ENCODE measurements at regions not wholly inside any gene's neighbourhood (a gene's known extent, or its start where the extent isn't known, plus 50 kb on each side); places are given as distances from the start of the nearest gene placed in this dataset.

- no peak for DNase-seq
These were observed 384.9 kb upstream of the DCC start for GRCh38 chr18:51955136-51955535.

DNA sequence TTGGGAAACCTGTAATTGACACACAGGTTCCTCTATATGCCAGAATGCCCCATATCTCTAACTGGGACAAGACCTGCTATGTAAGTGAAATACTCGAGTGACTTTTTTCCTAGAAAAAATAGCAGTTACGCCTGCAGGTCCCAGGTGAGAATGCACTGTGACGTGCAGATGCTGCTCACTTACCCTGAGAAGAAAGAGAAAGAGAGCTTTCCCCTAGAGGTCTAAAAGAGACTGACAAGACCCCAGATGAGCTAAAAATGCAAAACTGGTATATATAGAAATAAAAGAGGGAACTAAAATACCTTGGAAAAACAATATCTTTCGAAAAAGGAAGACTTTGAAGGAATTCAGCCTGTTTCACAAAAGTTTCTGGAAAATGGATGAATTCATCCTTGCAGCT lies 383.0 kb upstream of the DCC start:
- DNase-seq: no peak

DNA sequence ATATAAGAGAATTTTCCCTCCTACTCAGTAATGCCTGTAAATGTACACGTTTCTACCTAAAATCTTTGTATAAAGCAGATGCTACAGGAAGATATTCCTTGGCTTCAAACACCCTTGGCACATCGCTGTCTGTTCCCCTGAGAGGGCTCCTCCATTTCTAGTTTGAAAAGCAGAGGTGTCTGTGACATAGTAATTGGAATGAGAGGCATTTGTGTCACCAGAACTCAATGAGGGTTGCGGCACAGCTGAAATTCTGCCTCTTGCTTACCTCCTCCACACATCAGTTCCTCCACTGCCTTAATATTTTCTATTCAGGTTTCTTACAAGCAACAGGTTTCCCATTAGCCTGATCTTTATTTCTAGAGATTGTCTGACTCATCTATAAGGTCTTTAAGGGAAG lies 359.9 kb upstream of the DCC start:
- no peak for DNase-seq

GRCh38 chr18:51988277-51988676 lies 351.7 kb upstream of the DCC start:
- DNase-seq: no peak

DNA sequence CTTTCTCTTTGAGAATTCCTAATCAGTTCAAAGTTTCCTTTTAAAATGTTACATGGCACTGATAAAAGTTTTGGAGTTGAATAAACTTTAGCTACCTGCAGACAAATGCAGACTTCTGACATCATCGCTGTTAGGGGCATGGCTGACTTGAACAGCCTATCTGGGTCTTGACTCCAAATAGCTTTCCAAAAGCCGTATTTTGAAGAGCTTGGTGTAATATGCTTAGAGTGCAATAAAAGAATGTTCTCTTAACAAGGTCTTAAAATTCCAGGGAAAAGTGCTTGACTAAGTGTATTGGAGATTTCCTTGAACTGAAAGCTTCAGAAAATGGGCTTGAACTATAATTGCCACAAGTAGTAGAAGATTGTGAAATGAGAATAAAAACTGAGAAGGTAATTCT lies 342.9 kb upstream of the DCC start:
- DNase-seq: no peak

- DNase-seq: no peak
These were observed 341.9 kb upstream of the DCC start for GRCh38 chr18:51998066-51998465.

DNA sequence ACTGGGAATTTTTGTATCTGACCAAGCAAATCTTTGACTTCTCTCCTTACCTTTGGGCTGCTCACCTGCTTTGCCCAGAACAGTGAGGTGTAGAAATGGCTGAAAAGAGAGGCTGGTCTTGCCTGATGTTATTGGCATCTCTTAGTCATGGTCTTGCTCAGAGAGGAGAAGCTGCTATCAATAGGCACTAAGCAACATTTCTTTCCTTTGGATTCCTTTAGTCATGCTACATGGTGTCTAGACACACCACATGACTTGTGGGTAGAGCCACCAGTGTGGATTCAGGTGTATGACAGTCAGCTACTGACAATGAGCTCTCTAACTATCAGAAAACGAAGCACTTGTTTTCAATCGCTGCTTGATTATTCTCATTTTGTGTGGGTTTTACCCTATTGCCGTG lies 341.3 kb upstream of the DCC start:
- no peak for DNase-seq

DNA sequence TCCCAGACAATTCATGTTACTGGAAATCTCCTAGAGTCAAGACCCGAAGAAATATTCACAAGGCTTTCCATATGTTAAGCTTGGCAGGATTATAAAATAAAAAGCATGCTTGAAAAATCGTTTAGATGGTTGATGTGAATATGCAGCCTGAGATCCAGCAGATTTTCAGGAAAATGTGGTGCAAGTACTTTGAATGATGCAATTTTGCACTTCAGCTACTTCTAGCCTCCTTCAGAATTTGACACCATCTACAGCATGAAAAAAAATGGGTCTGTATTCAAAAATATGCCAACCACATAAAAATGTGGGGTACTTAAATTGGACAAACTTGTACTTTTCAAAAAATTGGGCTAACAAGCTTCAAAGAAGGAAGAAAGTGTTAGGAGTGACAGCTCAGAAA lies 340.6 kb upstream of the DCC start:
- DNase-seq: no peak

GRCh38 chr18:52000435-52000834 lies 339.6 kb upstream of the DCC start:
- no peak for DNase-seq

- no peak for DNase-seq
These were observed 338.9 kb upstream of the DCC start for GRCh38 chr18:52001106-52001505.

DNA sequence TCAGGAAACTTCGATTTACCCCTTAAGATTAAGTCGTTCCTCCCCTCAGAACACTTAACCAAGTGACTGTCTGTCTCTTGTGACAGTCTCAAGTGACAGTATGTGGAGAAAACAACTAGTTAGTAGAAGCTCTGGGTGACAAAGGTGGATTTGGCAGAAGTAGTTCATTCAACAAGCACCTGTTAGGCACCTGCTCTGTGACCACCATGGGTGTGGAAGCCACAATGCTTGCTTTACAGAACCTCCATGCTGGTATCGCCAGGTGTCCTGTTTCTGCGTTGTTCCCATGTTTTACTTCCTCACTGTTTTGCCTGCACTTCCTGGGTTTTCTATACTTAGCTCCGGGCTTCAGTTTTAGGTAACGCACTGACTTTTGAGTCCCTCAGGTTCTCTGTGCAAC lies 337.4 kb upstream of the DCC start:
- DNase-seq: no peak

DNA sequence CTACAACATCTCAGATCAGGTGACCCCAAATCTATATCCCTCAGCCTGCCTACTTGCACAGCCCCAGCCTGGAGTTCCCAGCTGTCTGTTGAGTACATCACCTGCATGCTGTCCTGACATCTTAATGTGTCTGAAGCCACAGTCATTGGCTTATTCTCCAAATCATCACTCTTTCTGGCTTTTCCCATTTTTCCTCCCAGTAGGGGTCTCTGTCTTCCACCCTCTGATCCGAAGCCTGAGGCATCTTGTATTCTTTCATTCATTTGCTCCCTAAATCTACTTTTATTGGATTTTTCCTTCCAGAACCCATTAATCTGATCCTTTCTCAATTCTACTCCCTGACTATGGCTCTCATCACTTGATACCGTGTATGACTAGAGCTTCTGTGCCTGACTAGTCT lies 332.9 kb upstream of the DCC start:
- no peak for DNase-seq

DNA sequence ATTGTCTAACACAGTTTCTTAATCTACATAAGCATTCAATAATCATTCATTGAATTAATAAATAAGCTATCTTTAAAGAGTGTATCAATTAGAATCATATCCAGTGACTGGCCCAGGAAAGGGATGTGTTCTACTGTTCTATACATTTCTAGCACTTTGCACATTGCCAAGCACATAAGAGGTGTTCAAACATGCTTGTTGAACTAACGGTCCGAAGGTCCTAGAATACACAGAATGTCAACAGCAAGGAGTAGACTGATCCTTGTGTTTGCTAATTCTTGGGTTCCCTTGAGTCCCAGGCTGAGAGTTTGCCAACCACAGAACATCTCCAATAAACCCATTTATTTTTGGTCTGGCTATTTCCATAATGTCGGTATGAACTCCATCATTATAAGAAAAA lies 331.7 kb upstream of the DCC start:
- no peak for DNase-seq

GRCh38 chr18:52008736-52009135 lies 331.3 kb upstream of the DCC start:
- no peak for DNase-seq

GRCh38 chr18:52009958-52010357 lies 330.0 kb upstream of the DCC start:
- no peak for DNase-seq

DNA sequence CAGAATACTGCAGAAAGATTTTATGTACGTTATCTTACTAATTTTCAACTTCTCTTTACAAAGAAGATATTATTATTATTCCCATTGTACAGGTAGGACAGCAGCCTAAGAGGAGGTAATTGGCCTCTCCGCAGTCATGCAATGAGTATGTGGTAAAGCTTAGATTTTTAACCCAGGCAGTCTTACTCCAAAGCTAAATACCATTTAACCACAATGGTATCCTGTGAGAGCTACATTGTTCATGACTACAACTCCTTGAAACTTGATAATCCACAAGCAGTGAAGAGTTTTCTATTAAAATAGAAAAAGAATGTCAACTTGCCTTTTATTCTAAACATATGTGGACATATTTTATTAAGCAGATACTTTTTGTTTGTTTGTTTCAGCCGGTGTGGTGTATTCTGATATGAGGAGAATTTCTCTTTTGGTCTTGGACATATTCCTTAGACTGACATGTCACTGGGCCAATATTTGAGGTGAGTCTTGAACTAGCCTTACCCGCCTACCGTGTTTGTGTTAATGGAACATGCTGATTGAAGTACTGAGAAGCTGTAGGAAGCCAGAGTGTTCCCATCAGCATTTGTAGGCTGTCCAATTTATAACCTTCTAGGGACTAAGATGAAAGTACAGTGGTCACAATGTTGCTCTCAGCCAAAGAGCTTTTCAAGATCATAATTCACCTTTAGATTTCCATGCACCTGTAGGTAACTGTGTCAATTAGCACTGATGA lies 293.9 kb upstream of the DCC start:
- no peak for DNase-seq

- no peak for DNase-seq
These were observed 293.2 kb upstream of the DCC start for GRCh38 chr18:52046842-52047241.

- DNase-seq: no peak
These were observed 285.7 kb upstream of the DCC start for GRCh38 chr18:52054324-52054723.

DNA sequence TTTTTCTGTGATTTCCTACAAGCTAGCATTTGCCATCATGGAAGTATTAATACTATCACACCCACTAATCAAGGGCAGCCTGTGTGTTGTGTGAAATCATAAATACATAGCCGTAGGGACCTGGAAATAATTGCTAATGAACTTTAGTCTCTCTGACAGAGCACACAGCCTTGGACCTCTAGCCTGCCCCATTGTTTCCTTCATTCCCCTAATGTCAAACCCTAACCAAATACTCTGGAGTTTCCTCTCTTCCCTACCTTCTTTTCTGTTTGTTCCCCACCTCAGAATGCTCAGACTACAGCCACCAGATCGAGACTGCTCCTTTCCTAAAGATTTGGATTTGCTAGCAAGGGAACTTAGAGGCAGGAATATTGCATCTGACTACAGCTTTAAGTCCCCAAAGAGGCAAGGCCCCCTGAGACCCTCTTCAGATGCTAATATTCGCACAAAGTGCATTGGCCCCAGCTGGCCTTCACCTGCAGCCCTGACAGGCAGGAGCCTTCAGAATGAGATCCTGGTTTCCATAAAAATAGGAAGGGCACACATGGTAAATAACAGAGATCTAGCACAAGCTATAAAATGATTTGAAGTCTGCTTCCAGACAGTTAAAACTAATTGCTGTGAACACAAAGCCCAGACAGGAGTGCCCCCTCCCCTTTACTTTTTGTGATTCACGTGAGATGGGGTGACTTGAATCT lies 279.2 kb upstream of the DCC start:
- no peak for DNase-seq

DNA sequence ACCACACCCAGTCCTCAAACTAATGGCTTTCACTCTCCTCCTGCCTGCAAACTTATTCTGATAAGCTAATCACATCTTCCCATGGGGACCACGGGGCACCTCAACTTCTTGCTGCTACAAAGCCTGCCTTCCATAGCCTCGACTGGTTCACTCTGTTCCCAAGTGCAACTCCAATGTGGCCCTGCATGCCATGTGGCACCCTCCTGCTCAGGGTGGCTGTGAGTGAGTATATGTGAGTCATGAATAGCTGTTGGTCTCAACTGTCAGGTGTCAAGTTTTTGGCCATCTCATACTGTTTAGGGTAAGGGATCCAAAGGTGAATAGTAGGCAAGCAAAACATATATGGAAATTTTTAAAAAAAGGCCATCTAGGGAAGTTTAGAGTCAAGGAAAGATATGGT lies 276.1 kb upstream of the DCC start:
- DNase-seq: no peak

GRCh38 chr18:52069201-52069600 lies 270.8 kb upstream of the DCC start:
- DNase-seq: no peak

DNA sequence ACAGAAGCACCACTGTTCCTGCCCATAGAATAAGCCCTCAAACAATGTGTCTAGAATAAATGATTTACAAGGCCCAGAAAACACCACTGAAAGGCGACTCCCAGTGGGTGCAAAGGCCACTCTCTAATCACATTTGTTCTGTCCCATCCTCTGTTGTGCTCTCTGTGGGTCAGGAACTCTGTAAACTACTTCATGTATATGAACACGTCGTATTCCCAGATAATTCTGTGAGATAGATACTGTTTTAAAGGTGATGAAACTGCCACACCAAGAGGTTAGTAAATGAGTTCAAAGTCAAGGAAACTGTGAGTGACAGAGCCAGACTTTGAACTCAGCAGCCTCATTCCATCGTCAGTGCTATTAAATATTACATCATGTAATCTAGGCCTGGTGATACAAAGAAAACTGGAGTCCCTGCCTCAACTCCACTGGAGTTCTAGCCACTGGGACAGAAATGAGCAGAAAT lies 269.7 kb upstream of the DCC start:
- no peak for DNase-seq

DNA sequence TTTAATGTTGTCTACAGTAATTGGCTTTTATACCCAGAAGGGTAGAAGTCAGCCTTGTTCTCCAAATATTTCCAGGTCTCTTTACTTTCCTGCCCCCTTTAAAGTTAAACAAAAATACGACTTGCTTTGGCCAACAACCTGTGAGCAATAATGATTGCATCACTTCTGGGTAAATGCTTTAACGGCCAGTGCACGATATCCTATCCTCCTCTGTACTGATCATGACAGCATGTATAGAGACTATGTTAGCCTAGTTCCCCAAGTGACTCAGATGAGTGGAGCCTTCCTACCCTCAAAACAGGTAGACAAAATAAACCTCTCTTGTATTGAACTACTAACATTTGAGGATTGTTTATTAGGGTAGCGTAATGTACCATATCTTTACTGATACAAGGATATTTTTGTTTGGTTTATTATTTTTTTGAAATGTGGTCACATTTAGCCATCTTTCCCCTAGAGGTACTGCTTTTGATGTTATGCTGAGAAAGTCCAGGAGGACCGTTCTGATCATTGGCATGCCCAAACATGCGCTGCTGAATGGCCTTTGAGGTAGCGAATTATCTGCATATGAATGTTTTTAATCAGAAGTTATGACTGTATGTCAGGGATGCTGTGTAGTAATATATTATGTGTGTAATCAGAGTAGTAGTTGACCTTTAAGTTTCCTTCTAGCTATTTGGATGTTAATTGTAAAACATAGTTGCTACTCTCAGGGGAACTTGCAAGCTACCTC lies 262.6 kb upstream of the DCC start:
- no peak for DNase-seq

- DNase-seq: no peak
These were observed 257.8 kb upstream of the DCC start for GRCh38 chr18:52082246-52082645.

All from right forelimb (tissue), 1 donor.